GM21576 (cell line): ENCODE measurements at regions not wholly inside any gene's neighbourhood (a gene's known extent, or its start where the extent isn't known, plus 50 kb on each side); places are given as distances from the start of the nearest gene placed in this dataset.
A peak's percentile ranks its signal among the peaks of the same experiment; 100 is the strongest.
"Not testable (repeated sequence)": the region's sequence is repeated elsewhere in the genome, so short reads cannot be mapped to it uniquely, and the experiment has no call there.

Experiments used
- ATAC-seq: cut with Tn5 transposase; IDR thresholded peaks from one replicate; pipeline ENCODE4 v1.9.1; 2021; ENCODE audit warnings: mild to moderate bottlenecking, moderate library complexity; ENCODE audit not compliant: unreplicated experiment

- no peak for ATAC-seq
Observed at GRCh38 chr1:79547514-79547913, 541.0 kb upstream of the ADGRL4 start.

- ATAC-seq: no peak
Observed at GRCh38 chr1:79543394-79543793, 536.9 kb upstream of the ADGRL4 start.

- ATAC-seq: no peak
Observed at GRCh38 chr1:79539001-79539400, 532.5 kb upstream of the ADGRL4 start.

- ATAC-seq: no peak
Observed at GRCh38 chr1:79532555-79532954, 526.0 kb upstream of the ADGRL4 start.

GRCh38 chr1:79531790-79532189 lies 525.3 kb upstream of the ADGRL4 start:
- no peak for ATAC-seq

GRCh38 chr1:79530476-79530875 lies 523.9 kb upstream of the ADGRL4 start:
- ATAC-seq: no peak

GRCh38 chr1:79530055-79530454 lies 523.5 kb upstream of the ADGRL4 start:
- no peak for ATAC-seq

GRCh38 chr1:79524126-79524525 lies 517.6 kb upstream of the ADGRL4 start:
- ATAC-seq: no peak

- ATAC-seq: no peak
Observed at GRCh38 chr1:79519084-79519760, 512.7 kb upstream of the ADGRL4 start.

GRCh38 chr1:79517470-79518224 lies 511.1 kb upstream of the ADGRL4 start:
- no peak for ATAC-seq

GRCh38 chr1:79507770-79508169 lies 501.2 kb upstream of the ADGRL4 start:
- no peak for ATAC-seq

- no peak for ATAC-seq
Observed at GRCh38 chr1:79501153-79501552, 494.6 kb upstream of the ADGRL4 start.

- ATAC-seq: no peak
Observed at GRCh38 chr1:79499541-79499940, 493.0 kb upstream of the ADGRL4 start.

GRCh38 chr1:79497193-79497773 lies 490.8 kb upstream of the ADGRL4 start:
- ATAC-seq: peak; percentile 90

GRCh38 chr1:79496129-79496528 lies 489.6 kb upstream of the ADGRL4 start:
- no peak for ATAC-seq

- not testable (repeated sequence) for ATAC-seq
Observed at GRCh38 chr1:79493702-79494101, 487.2 kb upstream of the ADGRL4 start.

GRCh38 chr1:79488572-79489121 lies 482.1 kb upstream of the ADGRL4 start:
- not testable (repeated sequence) for ATAC-seq

- ATAC-seq: no peak
Observed at GRCh38 chr1:79478728-79479373, 472.3 kb upstream of the ADGRL4 start.

- ATAC-seq: no peak
Observed at GRCh38 chr1:79478160-79478559, 471.6 kb upstream of the ADGRL4 start.

GRCh38 chr1:79472067-79472656 lies 465.6 kb upstream of the ADGRL4 start:
- ATAC-seq: peak; percentile 82

- no peak for ATAC-seq
Observed at GRCh38 chr1:79469139-79469538, 462.6 kb upstream of the ADGRL4 start.
